MM.1S (cell line): ENCODE measurements at regions not wholly inside any gene's neighbourhood (a gene's known extent, or its start where the extent isn't known, plus 50 kb on each side); places are given as distances from the start of the nearest gene placed in this dataset.

Source experiments
- CTCF ChIP-seq: fragments of 300-600 bp; sonication (generic); IDR thresholded peaks from 2 replicates; pipeline ENCODE4 v1.5.1; 2016; ENCODE audit warnings: antibody characterized with exemption, low read length, mixed read lengths
- EZH2 ChIP-seq: fragments of 300-600 bp; sonication (generic); optimal IDR thresholded peaks from 2 replicates; pipeline ENCODE3; 2017; ENCODE audit warnings: low read depth, mild to moderate bottlenecking, antibody characterized with exemption, low read length, mixed read lengths
- EZH2phosphoT487 ChIP-seq: fragments of 300-600 bp; sonication (generic); IDR thresholded peaks from 2 replicates; pipeline ENCODE4 v1.6.1; 2018; ENCODE audit warnings: antibody characterized with exemption, low read length

DNA sequence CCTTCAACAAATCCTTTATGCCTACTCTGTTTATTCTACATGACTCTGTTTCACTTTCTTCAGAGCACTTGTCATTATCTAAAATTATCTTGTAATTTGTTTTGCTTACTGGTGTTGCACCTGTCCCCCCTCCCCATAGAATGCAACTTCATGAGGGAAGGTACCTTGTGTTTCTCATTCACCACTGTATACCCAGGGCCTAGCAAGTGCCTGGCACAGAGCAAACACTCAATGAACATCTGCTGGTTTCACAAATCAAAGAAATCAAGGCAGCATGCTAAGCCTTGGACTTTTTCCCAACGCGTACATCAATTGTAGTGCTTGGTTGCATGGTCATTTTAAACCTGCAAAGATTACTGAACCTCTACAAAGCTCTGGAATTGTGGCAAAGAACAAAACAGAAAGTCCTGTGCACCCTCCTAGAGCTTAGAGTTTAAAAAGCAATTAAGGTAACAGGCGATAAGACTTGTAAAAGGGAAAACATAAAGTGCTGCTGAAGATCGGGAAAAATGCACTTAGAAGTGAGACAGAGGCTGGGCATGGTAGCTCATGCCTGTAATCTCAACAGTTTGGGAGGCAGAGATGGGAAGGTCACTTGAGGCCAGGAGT is 479.1 kb downstream of the MED13L start:
- TF ChIP-seq CTCF = no peak
- TF ChIP-seq EZH2 = no peak
- no peak for TF ChIP-seq EZH2phosphoT487
